KG1 (cell line): ENCODE measurements at regions not wholly inside any gene's neighbourhood (a gene's known extent, or its start where the extent isn't known, plus 50 kb on each side); places are given as distances from the start of the nearest gene placed in this dataset.
"Not testable (repeated sequence)": the region's sequence is repeated elsewhere in the genome, so short reads cannot be mapped to it uniquely, and the experiment has no call there.

Source experiments
- DNase-seq: peaks from one replicate; lab custom pipeline; 2025; lab: John Stamatoyannopoulos, UW

DNA sequence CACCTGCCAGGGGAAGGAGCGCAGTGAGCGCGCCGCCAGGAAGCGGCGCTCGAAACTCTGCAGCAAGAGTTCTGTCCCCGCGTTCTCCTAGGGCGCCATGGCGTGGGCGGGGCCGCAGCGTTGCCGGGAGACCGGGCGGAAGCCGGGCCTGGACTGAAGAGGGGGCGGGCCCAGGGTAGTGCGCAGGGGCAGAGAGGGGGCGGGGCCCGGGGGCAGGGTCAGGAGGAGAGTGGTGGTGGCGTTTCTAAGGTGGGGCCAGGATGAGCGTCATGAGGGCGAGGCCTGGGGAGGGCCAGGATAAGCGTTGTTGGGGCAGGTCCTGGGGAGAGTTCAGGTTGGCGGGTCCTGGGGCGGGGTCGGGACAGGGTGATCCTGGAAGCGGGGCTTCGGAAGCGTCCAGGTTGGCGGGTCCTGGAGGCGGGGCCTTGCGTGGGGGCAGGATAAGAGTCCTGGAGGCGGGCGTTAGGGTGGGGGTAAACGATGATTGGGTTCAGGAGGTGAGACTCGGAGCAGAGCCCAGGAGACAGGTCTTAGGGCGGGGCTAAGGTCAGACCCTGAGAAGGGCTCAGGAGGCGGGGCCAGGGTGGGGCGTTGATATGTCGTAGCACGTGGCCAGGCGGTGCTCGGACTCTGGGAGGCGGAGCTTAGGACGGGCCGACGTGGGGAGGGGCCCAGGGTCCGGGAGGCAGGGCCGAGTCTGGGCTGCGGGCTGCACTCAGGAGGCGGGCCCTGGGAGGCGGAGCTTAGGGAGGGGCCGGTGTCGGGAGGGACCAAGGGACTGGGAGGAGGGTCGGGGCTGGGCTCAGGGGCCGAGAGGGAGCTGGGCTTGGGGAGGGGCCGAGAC lies 189.4 kb downstream of the ADRA2C start:
- peak; percentile 95 for DNase-seq

DNA sequence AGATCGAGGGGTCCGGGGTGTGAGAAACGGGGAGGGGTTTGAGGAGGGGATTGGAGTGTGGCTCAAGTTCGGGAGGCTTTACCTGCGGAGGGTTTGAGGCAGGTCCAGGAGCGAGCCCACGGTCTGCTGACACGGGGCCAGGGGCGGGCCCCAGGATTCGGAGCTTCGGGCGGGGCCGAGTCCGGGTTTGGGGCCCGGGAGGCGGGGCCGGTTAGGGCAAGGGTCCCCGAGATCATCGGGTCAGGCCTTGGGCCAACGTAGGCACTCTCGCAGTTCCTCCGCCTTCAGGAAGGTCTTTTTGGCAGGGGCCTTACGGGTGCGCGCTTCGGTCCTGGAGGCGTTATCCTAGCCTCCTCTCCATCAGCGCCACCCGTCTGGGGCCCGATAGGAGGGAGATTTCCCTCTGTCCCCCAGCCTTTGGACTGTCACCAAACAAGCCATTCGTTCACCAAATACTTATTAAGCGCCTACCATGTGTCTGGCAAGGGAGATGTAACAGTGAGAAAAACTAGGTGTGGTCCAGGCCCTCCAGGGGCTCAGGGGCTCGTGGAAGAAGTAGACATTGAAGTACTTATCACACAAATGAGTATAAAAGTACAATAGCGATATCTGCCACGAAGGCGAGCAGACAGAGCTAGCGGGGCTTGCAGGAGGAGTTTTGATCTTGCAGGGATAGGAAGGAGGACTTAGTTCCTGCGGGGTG lies 190.1 kb downstream of the ADRA2C start:
- DNase-seq = not testable (repeated sequence)

GRCh38 chr4:3961091-3961672 lies 195.0 kb downstream of the ADRA2C start:
- not testable (repeated sequence) for DNase-seq

GRCh38 chr4:3964572-3965278 lies 198.5 kb downstream of the ADRA2C start:
- DNase-seq = not testable (repeated sequence)

GRCh38 chr4:3967204-3967603 lies 201.0 kb downstream of the ADRA2C start:
- DNase-seq = not testable (repeated sequence)

- not testable (repeated sequence) for DNase-seq
Observed at GRCh38 chr4:3972626-3973025, 206.4 kb downstream of the ADRA2C start.

- not testable (repeated sequence) for DNase-seq
Observed at GRCh38 chr4:3973581-3974200, 207.5 kb downstream of the ADRA2C start.

- not testable (repeated sequence) for DNase-seq
Observed at GRCh38 chr4:3983518-3984125, 217.4 kb downstream of the ADRA2C start.

- DNase-seq = not testable (repeated sequence)
Observed at GRCh38 chr4:3984796-3985195, 218.6 kb downstream of the ADRA2C start.

- not testable (repeated sequence) for DNase-seq
Observed at GRCh38 chr4:3986412-3986811, 220.2 kb downstream of the ADRA2C start.

GRCh38 chr4:3997386-3997785 lies 229.3 kb downstream of the OTOP1 start:
- DNase-seq = not testable (repeated sequence)

DNA sequence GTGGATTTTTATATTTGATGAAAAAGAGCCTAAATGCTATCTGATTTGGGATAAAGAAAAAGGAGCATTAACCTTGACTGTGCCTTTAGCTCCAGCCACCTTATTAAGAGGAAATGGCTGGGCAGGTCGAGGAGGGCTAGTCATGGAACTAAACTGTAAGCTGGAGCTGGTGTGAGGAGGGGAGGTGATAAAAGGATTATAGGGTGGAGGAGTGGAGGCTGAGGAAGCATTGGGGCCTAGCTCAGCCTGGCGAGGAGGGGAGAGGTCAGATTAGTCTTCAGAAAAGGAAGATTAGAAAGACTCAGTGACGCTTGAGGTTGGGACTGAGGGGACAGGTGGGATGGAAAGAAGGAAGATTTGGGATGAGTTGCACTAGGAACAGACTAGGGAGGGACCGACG lies 222.7 kb downstream of the OTOP1 start:
- not testable (repeated sequence) for DNase-seq

DNA sequence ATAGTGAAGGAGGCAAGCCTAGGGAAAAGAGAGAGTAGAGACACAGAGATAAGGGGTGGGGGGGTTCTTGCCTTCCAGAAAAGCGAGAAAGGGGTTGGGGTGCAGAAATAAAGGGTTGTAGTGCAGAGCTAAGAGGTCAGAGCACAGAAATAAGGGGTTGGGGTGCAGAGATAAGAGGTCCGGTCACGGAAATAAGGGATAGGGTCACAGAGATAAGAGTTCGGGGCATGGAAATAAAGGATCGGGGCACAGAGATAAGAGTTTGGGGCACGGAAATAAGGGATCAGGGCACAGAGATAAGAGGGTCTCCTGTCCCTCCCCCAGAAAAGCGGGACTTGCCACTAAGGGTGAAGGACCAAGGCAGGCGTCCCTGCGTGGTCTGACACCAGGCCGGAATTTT lies 222.0 kb downstream of the OTOP1 start:
- not testable (repeated sequence) for DNase-seq

DNA sequence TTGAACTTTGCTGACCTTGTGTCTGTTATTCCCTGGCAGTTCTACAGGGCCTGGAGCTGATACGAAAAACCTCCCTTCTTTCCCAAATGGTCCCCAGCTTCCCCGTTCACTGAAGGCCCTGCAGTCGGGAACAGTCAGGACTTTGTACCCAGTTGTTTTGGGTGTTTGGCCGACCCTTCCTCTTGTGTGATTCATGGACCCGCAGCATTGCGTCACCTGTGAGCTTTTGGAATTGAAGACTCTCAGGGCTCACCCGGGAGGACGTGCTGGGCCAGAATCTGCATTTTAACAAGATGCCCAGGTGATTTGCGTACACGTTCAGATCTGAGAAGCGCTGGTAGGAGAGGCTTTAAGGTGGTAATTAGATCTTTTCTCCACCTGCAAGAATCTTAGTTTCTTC lies 220.4 kb downstream of the OTOP1 start:
- DNase-seq = not testable (repeated sequence)

DNA sequence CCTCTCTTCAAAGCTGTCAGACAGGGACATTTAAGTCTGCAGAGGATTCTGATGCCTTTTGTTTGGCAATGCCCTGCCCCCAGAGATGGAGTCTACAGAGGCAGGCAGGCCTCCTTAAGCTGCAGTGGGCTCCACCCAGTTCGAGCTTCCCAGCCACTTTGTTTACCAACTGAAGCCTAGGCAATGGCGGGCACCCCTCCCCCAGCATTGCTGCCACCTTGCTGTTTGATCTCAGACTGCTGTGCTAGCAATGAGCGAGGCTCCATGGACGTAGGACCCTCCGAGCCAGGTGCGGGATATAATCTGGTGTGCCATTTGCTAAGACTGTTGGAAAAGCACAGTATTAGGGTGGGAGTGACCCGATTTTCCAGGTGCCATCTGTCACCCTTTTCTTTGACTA lies 207.7 kb downstream of the OTOP1 start:
- DNase-seq = not testable (repeated sequence)

- DNase-seq = not testable (repeated sequence)
Observed at GRCh38 chr4:4021161-4021560, 205.6 kb downstream of the OTOP1 start.

DNA sequence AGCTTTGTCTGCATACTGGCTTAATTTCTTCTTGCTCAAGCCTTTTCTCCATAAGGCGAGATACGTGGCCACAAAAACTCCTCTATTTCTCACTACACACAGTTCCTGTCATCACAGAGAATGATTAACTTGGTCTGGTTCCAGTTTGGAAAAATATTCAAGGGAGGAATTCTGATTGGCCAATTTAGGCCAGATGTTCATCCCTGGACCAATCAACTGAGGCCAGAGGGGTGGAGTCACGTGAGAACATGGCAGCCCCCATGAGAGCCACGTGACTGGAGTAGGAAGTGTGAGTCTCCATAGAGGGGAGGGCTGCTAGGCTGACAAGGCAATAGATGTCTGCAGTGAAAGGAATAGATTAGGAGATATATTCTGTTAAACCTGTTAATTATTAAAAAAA lies 200.0 kb downstream of the OTOP1 start:
- not testable (repeated sequence) for DNase-seq

GRCh38 chr4:4028752-4029151 lies 198.0 kb downstream of the OTOP1 start:
- DNase-seq = not testable (repeated sequence)

GRCh38 chr4:4030509-4030908 lies 196.2 kb downstream of the OTOP1 start:
- not testable (repeated sequence) for DNase-seq

DNA sequence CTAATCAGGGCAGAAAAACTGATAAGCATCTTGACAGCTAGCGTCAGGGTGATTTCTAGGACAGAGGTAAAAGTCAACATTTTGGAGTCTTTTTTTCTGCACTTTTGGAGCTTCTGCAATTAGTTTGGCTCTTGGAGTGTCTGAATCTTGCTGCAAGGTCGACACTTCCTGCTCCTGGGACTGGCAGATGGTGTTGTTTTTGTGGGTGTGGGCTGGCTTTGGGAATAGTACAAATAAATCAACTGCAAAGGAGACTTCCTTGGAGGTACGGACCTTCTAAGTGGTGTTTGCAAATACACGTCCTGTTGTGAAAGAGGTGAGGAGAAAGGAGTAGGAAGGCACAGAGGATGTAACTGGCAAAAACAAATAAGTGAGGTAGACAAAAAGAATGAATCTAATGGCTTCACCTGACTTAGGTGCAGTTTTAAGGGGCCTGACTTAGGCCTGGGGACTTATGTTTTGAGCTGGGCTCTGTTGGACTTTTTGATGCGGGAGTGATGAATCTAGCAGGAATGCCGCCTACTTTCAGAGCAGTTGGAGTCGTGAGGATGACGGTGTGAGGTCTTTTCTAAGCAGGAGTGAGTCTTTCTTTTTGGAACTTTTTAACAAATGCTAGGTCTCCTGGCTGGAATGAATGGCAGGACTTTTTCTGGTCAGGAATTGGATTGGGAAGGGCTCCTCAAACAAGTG lies 195.1 kb downstream of the OTOP1 start:
- DNase-seq = not testable (repeated sequence)
